22Rv1 (cell line): ENCODE measurements at regions not wholly inside any gene's neighbourhood (a gene's known extent, or its start where the extent isn't known, plus 50 kb on each side); places are given as distances from the start of the nearest gene placed in this dataset.

ENCODE experiments used
- ZFX ChIP-seq: fragments of 450-650 bp; IDR thresholded peaks from 2 replicates; pipeline ENCODE4 v1.6.1; 2017; ENCODE audit warnings: antibody characterized with exemption, borderline replicate concordance
- TF ChIP-seq, protein P1 (sequence below): fragments of 450-650 bp; IDR thresholded peaks from 2 replicates; pipeline ENCODE4 v1.5.1; 2017; ENCODE audit warnings: mild to moderate bottlenecking

DNA sequence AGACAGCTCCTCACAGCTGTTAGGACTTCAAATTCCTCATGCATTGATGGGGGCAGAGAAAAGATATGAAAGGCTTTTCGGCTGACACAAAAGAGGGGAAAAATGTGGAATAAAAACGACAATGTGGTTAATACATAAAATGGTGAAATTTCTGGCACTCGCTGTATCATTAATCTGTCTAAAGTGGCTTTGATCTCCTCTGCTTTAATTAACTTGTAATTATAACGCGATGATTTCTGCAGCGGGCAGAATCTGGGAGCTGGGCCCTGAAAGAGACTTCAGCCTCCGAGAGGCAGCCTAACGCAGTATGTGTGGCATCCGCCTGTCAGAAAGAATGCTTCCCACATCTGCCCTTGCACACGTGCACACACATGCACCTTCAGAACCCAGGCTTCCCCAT lies 144.1 kb upstream of the IGSF21 start:
- TF ChIP-seq, protein P1, sequence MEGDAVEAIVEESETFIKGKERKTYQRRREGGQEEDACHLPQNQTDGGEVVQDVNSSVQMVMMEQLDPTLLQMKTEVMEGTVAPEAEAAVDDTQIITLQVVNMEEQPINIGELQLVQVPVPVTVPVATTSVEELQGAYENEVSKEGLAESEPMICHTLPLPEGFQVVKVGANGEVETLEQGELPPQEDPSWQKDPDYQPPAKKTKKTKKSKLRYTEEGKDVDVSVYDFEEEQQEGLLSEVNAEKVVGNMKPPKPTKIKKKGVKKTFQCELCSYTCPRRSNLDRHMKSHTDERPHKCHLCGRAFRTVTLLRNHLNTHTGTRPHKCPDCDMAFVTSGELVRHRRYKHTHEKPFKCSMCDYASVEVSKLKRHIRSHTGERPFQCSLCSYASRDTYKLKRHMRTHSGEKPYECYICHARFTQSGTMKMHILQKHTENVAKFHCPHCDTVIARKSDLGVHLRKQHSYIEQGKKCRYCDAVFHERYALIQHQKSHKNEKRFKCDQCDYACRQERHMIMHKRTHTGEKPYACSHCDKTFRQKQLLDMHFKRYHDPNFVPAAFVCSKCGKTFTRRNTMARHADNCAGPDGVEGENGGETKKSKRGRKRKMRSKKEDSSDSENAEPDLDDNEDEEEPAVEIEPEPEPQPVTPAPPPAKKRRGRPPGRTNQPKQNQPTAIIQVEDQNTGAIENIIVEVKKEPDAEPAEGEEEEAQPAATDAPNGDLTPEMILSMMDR = no peak
- TF ChIP-seq ZFX = no peak
